ENCODE measurements at regions not wholly inside any gene's neighbourhood (a gene's known extent, or its start where the extent isn't known, plus 50 kb on each side); places are given as distances from the start of the nearest gene placed in this dataset.
"Not testable (repeated sequence)": the region's sequence is repeated elsewhere in the genome, so short reads cannot be mapped to it uniquely, and the experiment has no call there.

GRCh38 chr10:90233805-90234204, 532.4 kb downstream of the KIF20B start:
- not testable (repeated sequence) for TF ChIP-seq CTCF (optimal IDR thresholded peaks at IDR 0.05 in 1 of 3, IDR thresholded peaks at IDR 0.05 in 1 of 3, conservative IDR thresholded peaks at IDR 0.05 in 1 of 3; ENCODE audit: extremely low read depth in 1 of 3, insufficient read depth in 2 of 3, low read length in 3 of 3); EZH2 (IDR thresholded peaks at IDR 0.05; ENCODE audit: low read length)
